K562 (cell line): ENCODE measurements at regions not wholly inside any gene's neighbourhood (a gene's known extent, or its start where the extent isn't known, plus 50 kb on each side); places are given as distances from the start of the nearest gene placed in this dataset.

Source experiments
- ATAC-seq: fragments of 200-7000 bp; cut with Tn5 transposase; 3 replicates; pipeline ENCODE4 v1.9.1; 2020; ENCODE audit warnings: moderate library complexity
- BruUV-seq: library from RNA; stranded (reverse); fragments of 400-500 nt; replicated peaks from 2 replicates; lab custom pipeline; 2021; lab: Mats Ljungman, UMichigan
- CTCF ChIA-PET: fragments of 300-600 bp; formaldehyde crosslinking; extraction: SDS; loops from one replicate; lab custom pipeline; 2021; ENCODE audit warnings: low intra/inter-chr PET ratio; lab: Yijun Ruan, JAX
- POLR2A ChIA-PET: fragments of 300-600, 350-650 bp; sonication (Branson Sonifier 250); formaldehyde crosslinking; extraction: SDS; loops from one replicate; lab custom pipeline; 2021; ENCODE audit warnings: antibody characterized with exemption, inconsistent platforms; lab: Yijun Ruan, JAX
- DNase-seq, 4 experiments: peaks; one replicate each; pipeline versions ENCODE4 v3.0.0 to v3.0.0-alpha.2; 2011 to 2018; ENCODE audit warnings: low spot score in 3 of 4, mixed read lengths in 3 of 4; ENCODE audit errors: extremely low read depth in 1 of 4
- FAIRE-seq: peaks from 2 replicates; lab custom pipeline; 2011; peaks lifted over from hg19 to GRCh38; lab: Jason Lieb, UNC
- H2AFZ ChIP-seq: 2 replicates; pipeline ENCODE4 v1.6.0; 2011; ENCODE audit warnings: low read depth, low read length, control low read depth, inconsistent platforms
- H3K27ac ChIP-seq: fragments of 200-600 bp; 3 replicates; pipeline ENCODE4 v1.8.0; 2011; ENCODE audit warnings: low read depth, mild to moderate bottlenecking, control low read depth, inconsistent platforms, low read length, moderate library complexity, mixed read lengths; ENCODE audit errors: extremely low read depth
- H3K27me3 ChIP-seq, 2 experiments: fragments of 300-600 bp in 1 of 2; 2 replicates in 1 of 2; 3 replicates in 1 of 2; pipeline versions ENCODE4 v1.6.0 to v1.8.0; 2011; ENCODE audit warnings: inconsistent platforms in 2 of 2, low read length in 2 of 2, mild to moderate bottlenecking in 1 of 2, mixed read lengths in 1 of 2, moderate library complexity in 1 of 2; ENCODE audit not compliant: control insufficient read depth in 2 of 2, insufficient read depth in 2 of 2
- H3K36me3 ChIP-seq: fragments of 300-600 bp; 3 replicates; pipeline ENCODE4 v1.8.0; 2011; ENCODE audit warnings: mild to moderate bottlenecking, low read length, inconsistent platforms; ENCODE audit not compliant: control insufficient read depth, insufficient read depth
- H3K4me1 ChIP-seq, 2 experiments: fragments of 200-600 bp in 1 of 2; replicated peaks in 1 of 2; 2 replicates in 1 of 2; 3 replicates in 1 of 2; pipeline versions ENCODE4 v1.5.1 to v1.8.0; 2011; ENCODE audit warnings: inconsistent platforms in 2 of 2, low read length in 2 of 2, mild to moderate bottlenecking in 1 of 2, mixed read lengths in 1 of 2, moderate library complexity in 1 of 2; ENCODE audit not compliant: control insufficient read depth in 2 of 2, insufficient read depth in 2 of 2
- H3K4me2 ChIP-seq: 2 replicates; pipeline ENCODE4 v1.6.1; 2011; ENCODE audit warnings: low read length, control low read depth, inconsistent platforms, mixed read lengths; ENCODE audit not compliant: insufficient read depth
- H3K4me3 ChIP-seq: fragments of 200-600 bp; sonication (generic), shearing (Covaris generic); 2 replicates; pipeline ENCODE4 v1.5.1; 2016; ENCODE audit warnings: control low read depth, inconsistent platforms
- H3K79me2 ChIP-seq: fragments of 200-600 bp; 3 replicates; pipeline ENCODE4 v1.8.0; 2011; ENCODE audit warnings: low read length, inconsistent platforms; ENCODE audit not compliant: control insufficient read depth, insufficient read depth
- H3K9ac ChIP-seq, 2 experiments: 2 replicates each; pipeline versions ENCODE4 v1.6.0 to v1.6.1; 2011; ENCODE audit warnings: low read depth in 2 of 2, low read length in 2 of 2, control low read depth in 1 of 2, inconsistent platforms in 1 of 2, mild to moderate bottlenecking in 1 of 2, mixed read lengths in 1 of 2; ENCODE audit not compliant: insufficient read depth in 1 of 2
- H3K9me1 ChIP-seq: one replicate; pipeline ENCODE4 v1.6.0; 2011; ENCODE audit warnings: inconsistent platforms, mild to moderate bottlenecking, low read length, moderate library complexity; ENCODE audit not compliant: control insufficient read depth, insufficient read depth
- H3K9me3 ChIP-seq: replicated peaks from 2 replicates; pipeline ENCODE4 v1.5.1; 2011; ENCODE audit warnings: low read depth, low read length, inconsistent platforms; ENCODE audit not compliant: control insufficient read depth, insufficient read depth
- H4K20me1 ChIP-seq: replicated peaks from 2 replicates; pipeline ENCODE4 v1.6.1; 2011; ENCODE audit warnings: low read length, inconsistent platforms, mixed read lengths; ENCODE audit not compliant: control insufficient read depth, insufficient read depth
- ARHGAP35 ChIP-seq: fragments of 450-650 bp; IDR thresholded peaks from 2 replicates; pipeline ENCODE4 v1.6.1; 2018; ENCODE audit not compliant: partially characterized antibody
- ATF7 ChIP-seq: fragments of 450-650 bp; IDR thresholded peaks from 2 replicates; pipeline ENCODE4 v1.7.1; 2014; ENCODE audit warnings: mild to moderate bottlenecking, moderate library complexity
- BHLHE40 ChIP-seq: IDR thresholded peaks from 2 replicates; pipeline ENCODE4 v1.6.1; 2011; ENCODE audit warnings: low read length, improper control_type of control experiment
- CEBPG ChIP-seq, 3 experiments: fragments of 200-800 bp in 1 of 3; sonication (Bioruptor generic) in 1 of 3; sonication (generic) in 1 of 3; formaldehyde crosslinking in 1 of 3; IDR thresholded peaks in 2 of 3; conservative IDR thresholded peaks in 1 of 3; 2 replicates each; pipeline versions ENCODE4 v1.6.1 to v1.8.0; 2016 to 2022; ENCODE audit warnings: missing compliant biosample characterization in 2 of 3, missing genetic modification characterization in 2 of 3, mild to moderate bottlenecking in 1 of 3, missing genetic modification reagents in 1 of 3
- FOXM1 ChIP-seq, 2 experiments: fragments of 450-650 bp in 1 of 2; sonication (generic) in 1 of 2; formaldehyde crosslinking in 1 of 2; IDR thresholded peaks; 2 replicates each; pipeline versions ENCODE4 v1.6.1 to v1.9.0; 2017 to 2022; ENCODE audit warnings: low read depth in 2 of 2, mild to moderate bottlenecking in 2 of 2, missing genetic modification reagents in 1 of 2, moderate library complexity in 1 of 2
- GATA2 ChIP-seq: sonication (generic); formaldehyde crosslinking; IDR thresholded peaks from 2 replicates; pipeline ENCODE4 v1.4.0; 2020; ENCODE audit warnings: mild to moderate bottlenecking, missing genetic modification reagents
- HMG20B ChIP-seq: fragments of 250-450 bp; sonication (Bioruptor Pico); IDR thresholded peaks from 2 replicates; pipeline ENCODE4 v1.5.0; 2021; ENCODE audit warnings: mild to moderate bottlenecking
- ILK ChIP-seq: fragments of 450-650 bp; IDR thresholded peaks from 2 replicates; pipeline ENCODE4 v1.6.1; 2016; ENCODE audit warnings: missing genetic modification characterization, low read depth, mild to moderate bottlenecking, missing compliant biosample characterization, moderate library complexity, borderline replicate concordance
- MCM2 ChIP-seq: fragments of 450-650 bp; IDR thresholded peaks from 2 replicates; pipeline ENCODE4 v1.6.1; 2017; ENCODE audit warnings: low read depth, mild to moderate bottlenecking
- NFATC3 ChIP-seq: fragments of 450-650 bp; IDR thresholded peaks from 2 replicates; pipeline ENCODE4 v1.6.1; 2017; ENCODE audit warnings: mild to moderate bottlenecking
- TARDBP ChIP-seq: fragments of 450-650 bp; IDR thresholded peaks from 2 replicates; pipeline ENCODE4 v1.6.1; 2016
- ZBED1 ChIP-seq: IDR thresholded peaks from 2 replicates; pipeline ENCODE4 v1.6.1; 2014
- ZKSCAN3 ChIP-seq: fragments of 250-450 bp; sonication (Bioruptor Pico); IDR thresholded peaks from 2 replicates; pipeline ENCODE4 v1.4.0; 2020
- ZKSCAN8 ChIP-seq: fragments of 200-800 bp; sonication (Bioruptor generic); IDR thresholded peaks from 2 replicates; pipeline ENCODE4 v1.6.1; 2016; ENCODE audit warnings: missing genetic modification characterization, missing compliant biosample characterization
- ZNF23 ChIP-seq: fragments of 250-450 bp; sonication (Bioruptor Pico); IDR thresholded peaks from 2 replicates; pipeline ENCODE4 v1.4.0; 2020; ENCODE audit warnings: mild to moderate bottlenecking
- ZNF384 ChIP-seq: IDR thresholded peaks from 2 replicates; pipeline ENCODE4 v1.6.1; 2012; ENCODE audit warnings: low read depth, low read length, improper control_type of control experiment
- WGBS: fragments of 100-300 bp; shearing (Covaris generic); methylation state at CpG from one replicate; pipeline ENCODE4 v1.1.6; 2016; ENCODE audit warnings: low coverage, mixed read lengths; ENCODE audit not compliant: insufficient coverage; ENCODE audit errors: missing lambda C conversion rate; 5-methylcytosine and 5-hydroxymethylcytosine counted together
- in situ Hi-C: fragments of 300-500 bp; cut with MboI; formaldehyde crosslinking; loops from 4 replicates; pipeline ENCODE4 v1.15.0; 2018; ENCODE audit warnings: inconsistent platforms, mixed read lengths
- intact Hi-C: fragments of 100-400 bp; cut with micrococcal nuclease; formaldehyde crosslinking; loops from 2 replicates; pipeline ENCODE4 v1.14.2; 2022
- TF ChIP-seq, protein P1 (sequence below): fragments of 450-650 bp; IDR thresholded peaks from 2 replicates; pipeline ENCODE4 v1.6.1; 2016
- TF ChIP-seq, protein P2 (sequence below): sonication (generic); formaldehyde crosslinking; IDR thresholded peaks from 2 replicates; pipeline ENCODE4 v1.8.0; 2022; ENCODE audit warnings: mild to moderate bottlenecking, missing genetic modification reagents, borderline replicate concordance
- TF ChIP-seq, protein P3 (sequence below): fragments of 450-650 bp; formaldehyde crosslinking; IDR thresholded peaks from 2 replicates; pipeline ENCODE4 v1.4.0; 2020; ENCODE audit warnings: mild to moderate bottlenecking, moderate library complexity

DNA sequence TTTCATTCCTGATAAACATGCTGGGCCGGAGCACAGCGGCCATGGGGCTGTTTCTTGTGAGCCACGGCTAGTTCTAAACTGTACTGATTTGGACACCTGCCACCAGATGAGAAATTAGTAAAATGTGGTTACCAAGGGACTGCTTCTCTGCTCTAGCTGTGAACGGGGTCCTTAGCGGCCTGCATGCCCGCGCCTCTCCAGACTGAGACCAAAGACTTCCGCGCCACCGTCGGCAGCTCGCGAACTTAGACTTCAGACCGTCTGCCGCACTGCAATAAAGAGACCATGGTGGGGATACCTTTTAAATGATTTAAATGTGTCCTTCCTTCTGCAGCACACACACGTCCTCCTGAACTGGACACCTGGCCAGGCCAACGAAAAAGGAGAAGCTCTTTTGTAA is 116.4 kb downstream of the BMS1 start:
- CTCF ChIA-PET = no interaction called here
- POLR2A ChIA-PET = no interaction called here
- Histone ChIP-seq H3K79me2 (no peaks in the 10 kb centered on the region), H2AFZ (no peak overlapping the region), H3K36me3 (no peaks in the 10 kb centered on the region), H3K4me2 (no peak overlapping the region), H3K4me1 (peaks cover 0 to 13% of the 10 kb centered on the region in 2 experiments; a peak in 1 of 5 replicates), H3K9me1 (no peaks in the 10 kb centered on the region), H3K27ac (no peak overlapping the region), H4K20me1 (no peaks in the 10 kb centered on the region), H3K9ac (no peak overlapping the region), H3K4me3 (no peak overlapping the region), H3K27me3 (peaks cover 26 to 27% of the 10 kb centered on the region in 2 experiments; a peak in 4 of 5 replicates), H3K9me3 (no peaks in the 10 kb centered on the region)
- TF ChIP-seq ILK (tag) (no peak), CEBPG (CRISPR knock-in tag; IDR thresholded peaks at IDR 0.05) (no peak), CEBPG (tag; conservative IDR thresholded peaks at IDR 0.05 in 1 of 2, IDR thresholded peaks at IDR 0.05 in 1 of 2) (no peak), MCM2 (no peak), HMG20B (CRISPR knock-in tag) (no peak), ZBED1 (no peak), ZNF384 (no peak), ZKSCAN3 (CRISPR knock-in tag) (no peak), ARHGAP35 (no peak), ZKSCAN8 (CRISPR knock-in tag) (no peak), FOXM1 (IDR thresholded peaks at IDR 0.05; ENCODE audit: low read depth) (no peak), FOXM1 (CRISPR knock-in tag; IDR thresholded peaks at IDR 0.05; ENCODE audit: low read depth) (no peak), ATF7 (no peak), ZNF23 (CRISPR knock-in tag) (no peak), TARDBP (no peak), BHLHE40 (no peak), GATA2 (CRISPR knock-in tag) (no peak), NFATC3 (no peak)
- TF ChIP-seq, protein P1, sequence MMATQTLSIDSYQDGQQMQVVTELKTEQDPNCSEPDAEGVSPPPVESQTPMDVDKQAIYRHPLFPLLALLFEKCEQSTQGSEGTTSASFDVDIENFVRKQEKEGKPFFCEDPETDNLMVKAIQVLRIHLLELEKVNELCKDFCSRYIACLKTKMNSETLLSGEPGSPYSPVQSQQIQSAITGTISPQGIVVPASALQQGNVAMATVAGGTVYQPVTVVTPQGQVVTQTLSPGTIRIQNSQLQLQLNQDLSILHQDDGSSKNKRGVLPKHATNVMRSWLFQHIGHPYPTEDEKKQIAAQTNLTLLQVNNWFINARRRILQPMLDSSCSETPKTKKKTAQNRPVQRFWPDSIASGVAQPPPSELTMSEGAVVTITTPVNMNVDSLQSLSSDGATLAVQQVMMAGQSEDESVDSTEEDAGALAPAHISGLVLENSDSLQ = no peak
- TF ChIP-seq, protein P2, sequence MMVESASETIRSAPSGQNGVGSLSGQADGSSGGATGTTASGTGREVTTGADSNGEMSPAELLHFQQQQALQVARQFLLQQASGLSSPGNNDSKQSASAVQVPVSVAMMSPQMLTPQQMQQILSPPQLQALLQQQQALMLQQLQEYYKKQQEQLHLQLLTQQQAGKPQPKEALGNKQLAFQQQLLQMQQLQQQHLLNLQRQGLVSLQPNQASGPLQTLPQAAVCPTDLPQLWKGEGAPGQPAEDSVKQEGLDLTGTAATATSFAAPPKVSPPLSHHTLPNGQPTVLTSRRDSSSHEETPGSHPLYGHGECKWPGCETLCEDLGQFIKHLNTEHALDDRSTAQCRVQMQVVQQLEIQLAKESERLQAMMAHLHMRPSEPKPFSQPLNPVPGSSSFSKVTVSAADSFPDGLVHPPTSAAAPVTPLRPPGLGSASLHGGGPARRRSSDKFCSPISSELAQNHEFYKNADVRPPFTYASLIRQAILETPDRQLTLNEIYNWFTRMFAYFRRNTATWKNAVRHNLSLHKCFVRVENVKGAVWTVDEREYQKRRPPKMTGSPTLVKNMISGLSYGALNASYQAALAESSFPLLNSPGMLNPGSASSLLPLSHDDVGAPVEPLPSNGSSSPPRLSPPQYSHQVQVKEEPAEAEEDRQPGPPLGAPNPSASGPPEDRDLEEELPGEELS (CRISPR knock-in tag) = no peak
- TF ChIP-seq, protein P3, sequence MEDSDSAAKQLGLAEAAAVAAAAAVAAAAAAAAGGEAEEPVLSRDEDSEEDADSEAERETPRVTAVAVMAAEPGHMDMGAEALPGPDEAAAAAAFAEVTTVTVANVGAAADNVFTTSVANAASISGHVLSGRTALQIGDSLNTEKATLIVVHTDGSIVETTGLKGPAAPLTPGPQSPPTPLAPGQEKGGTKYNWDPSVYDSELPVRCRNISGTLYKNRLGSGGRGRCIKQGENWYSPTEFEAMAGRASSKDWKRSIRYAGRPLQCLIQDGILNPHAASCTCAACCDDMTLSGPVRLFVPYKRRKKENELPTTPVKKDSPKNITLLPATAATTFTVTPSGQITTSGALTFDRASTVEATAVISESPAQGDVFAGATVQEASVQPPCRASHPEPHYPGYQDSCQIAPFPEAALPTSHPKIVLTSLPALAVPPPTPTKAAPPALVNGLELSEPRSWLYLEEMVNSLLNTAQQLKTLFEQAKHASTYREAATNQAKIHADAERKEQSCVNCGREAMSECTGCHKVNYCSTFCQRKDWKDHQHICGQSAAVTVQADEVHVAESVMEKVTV = no peak
- DNase-seq (no peak), FAIRE-seq (no peak), ATAC-seq (no peak)
- intact Hi-C loops (no loop called here), in situ Hi-C loops (no loop called here)
- no TSS peak for BruUV-seq
- 0% methylated on average over 16 of the region's 17 CpGs for whole genome bisulfite sequencing
